GM12878 (cell line): ENCODE measurements at regions not wholly inside any gene's neighbourhood (a gene's known extent, or its start where the extent isn't known, plus 50 kb on each side); places are given as distances from the start of the nearest gene placed in this dataset.

Experiments used
- ATAC-seq: fragments of 200-7000 bp; cut with Tn5 transposase; 3 replicates; pipeline ENCODE4 v1.9.1; 2020; ENCODE audit warnings: mild to moderate bottlenecking, moderate library complexity
- BruUV-seq: library from RNA; stranded (reverse); fragments of 400-500 nt; replicated peaks from 2 replicates; lab custom pipeline; 2021; lab: Mats Ljungman, UMichigan
- CTCF ChIA-PET: fragments of 300-600 bp; sonication (Branson Sonifier 250); formaldehyde crosslinking; extraction: SDS; loops from one replicate; lab custom pipeline; 2021; ENCODE audit warnings: inconsistent platforms; lab: Yijun Ruan, JAX
- POLR2A ChIA-PET: fragments of 350-600 bp; formaldehyde crosslinking; extraction: SDS; loops from one replicate; lab custom pipeline; 2021; ENCODE audit warnings: inconsistent platforms; lab: Charles Lee
- RAD21 ChIA-PET: fragments of 300-600 bp; sonication (Branson Sonifier 250); formaldehyde crosslinking; loops from one replicate; lab custom pipeline; 2023; ENCODE audit warnings: antibody characterized with exemption; ENCODE audit not compliant: unreplicated experiment; lab: Charles Lee
- SMC1A ChIA-PET: fragments of 300-600 bp; sonication (Branson Sonifier 250); formaldehyde crosslinking; loops from one replicate; lab custom pipeline; 2023; ENCODE audit not compliant: unreplicated experiment, uncharacterized antibody; lab: Charles Lee
- DNase-seq: peaks from one replicate; pipeline ENCODE4 v3.0.0-alpha.2; 2011; ENCODE audit warnings: low read depth, low spot score
- FAIRE-seq: peaks from 3 replicates; lab custom pipeline; 2011; peaks lifted over from hg19 to GRCh38; lab: Jason Lieb, UNC
- H2AFZ ChIP-seq: 2 replicates; pipeline ENCODE4 v1.6.0; 2011; ENCODE audit warnings: low read depth, low read length, control low read depth; ENCODE audit not compliant: control insufficient read depth
- H3K27ac ChIP-seq: 2 replicates; pipeline ENCODE4 v1.5.1; 2011; ENCODE audit warnings: control low read depth; ENCODE audit not compliant: control insufficient read depth, insufficient read depth
- H3K27me3 ChIP-seq, 2 experiments: replicated peaks in 1 of 2; 2 replicates each; pipeline versions ENCODE4 v1.6.0 to v1.6.1; 2011; ENCODE audit warnings: low read length in 1 of 2; ENCODE audit not compliant: control insufficient read depth in 2 of 2, insufficient read depth in 2 of 2
- H3K36me3 ChIP-seq, 2 experiments: 2 replicates each; pipeline ENCODE4 v1.5.1; 2011; ENCODE audit warnings: low read length in 1 of 2; ENCODE audit not compliant: control insufficient read depth in 2 of 2, insufficient read depth in 2 of 2
- H3K4me1 ChIP-seq: 2 replicates; pipeline ENCODE4 v1.6.1; 2011; ENCODE audit warnings: mild to moderate bottlenecking, low read length, moderate library complexity, mixed read lengths; ENCODE audit not compliant: control insufficient read depth, insufficient read depth
- H3K4me2 ChIP-seq: 2 replicates; pipeline ENCODE4 v1.6.0; 2011; ENCODE audit warnings: control low read depth; ENCODE audit not compliant: control insufficient read depth, insufficient read depth
- H3K4me3 ChIP-seq: fragments of 200-600 bp; sonication (generic); 2 replicates; pipeline ENCODE4 v1.5.1; 2016
- H3K79me2 ChIP-seq: 2 replicates; pipeline ENCODE4 v1.6.0; 2011; ENCODE audit warnings: low read length; ENCODE audit not compliant: control insufficient read depth, insufficient read depth
- H3K9ac ChIP-seq: 2 replicates; pipeline ENCODE4 v1.8.0; 2011; ENCODE audit warnings: low read length, control low read depth, mixed read lengths; ENCODE audit not compliant: control insufficient read depth, insufficient read depth
- H3K9me3 ChIP-seq: replicated peaks from 3 replicates; pipeline ENCODE4 v1.5.1; 2011; ENCODE audit warnings: mild to moderate bottlenecking, low read length; ENCODE audit not compliant: control insufficient read depth, insufficient read depth
- H4K20me1 ChIP-seq: 2 replicates; pipeline ENCODE4 v1.6.0; 2011; ENCODE audit not compliant: control insufficient read depth, insufficient read depth
- ASH2L ChIP-seq: fragments of 300-600, 200-600 bp; sonication (generic); IDR thresholded peaks from 2 replicates; pipeline ENCODE4 v1.6.1; 2017; ENCODE audit warnings: low read depth, mild to moderate bottlenecking, borderline replicate concordance
- JUND ChIP-seq: IDR thresholded peaks from 2 replicates; pipeline ENCODE4 v1.6.1; 2012; ENCODE audit warnings: low read depth, mild to moderate bottlenecking, low read length, improper control_type of control experiment, moderate library complexity
- KDM1A ChIP-seq: fragments of 200-600 bp; sonication (generic); IDR thresholded peaks from 2 replicates; pipeline ENCODE4 v1.6.1; 2016; ENCODE audit warnings: borderline replicate concordance
- MEF2B ChIP-seq: fragments of 450-650 bp; IDR thresholded peaks from 2 replicates; pipeline ENCODE4 v1.6.1; 2018; ENCODE audit warnings: mild to moderate bottlenecking, moderate library complexity; ENCODE audit not compliant: partially characterized antibody, poor library complexity, severe bottlenecking
- PAX8 ChIP-seq: fragments of 450-650 bp; IDR thresholded peaks from 2 replicates; pipeline ENCODE4 v1.6.1; 2017; ENCODE audit warnings: mild to moderate bottlenecking, moderate library complexity
- POLR2A ChIP-seq: IDR thresholded peaks from 2 replicates; pipeline ENCODE4 v1.6.1; 2011; ENCODE audit warnings: low read depth, mild to moderate bottlenecking, low read length
- SREBF2 ChIP-seq: IDR thresholded peaks from 2 replicates; pipeline ENCODE4 v1.6.1; 2012; ENCODE audit warnings: mild to moderate bottlenecking, low read length
- STAT1 ChIP-seq: fragments of 450-650 bp; conservative IDR thresholded peaks from 2 replicates; pipeline ENCODE4 v1.6.1; 2014; ENCODE audit warnings: antibody characterized with exemption, mild to moderate bottlenecking
- WGBS: methylation state at CpG from one replicate; pipeline ENCODE4 v1.1.6; 2016; ENCODE audit warnings: low lambda C conversion rate; ENCODE audit not compliant: insufficient replicate concordance, insufficient coverage; ENCODE audit errors: missing lambda C conversion rate; 5-methylcytosine and 5-hydroxymethylcytosine counted together
- in situ Hi-C: fragments of 300-500 bp; cut with MboI; formaldehyde crosslinking; loops from 9 replicates; pipeline ENCODE4 v1.14.3; 2018; ENCODE audit warnings: mixed read lengths
- intact Hi-C: fragments of 100-400 bp; cut with micrococcal nuclease; formaldehyde crosslinking; loops from one replicate; pipeline ENCODE4 v1.14.2; 2022; ENCODE audit not compliant: unreplicated experiment
- TF ChIP-seq, protein P1 (sequence below): IDR thresholded peaks from 2 replicates; pipeline ENCODE4 v1.6.1; 2012; ENCODE audit warnings: low read depth, low read length, improper control_type of control experiment
- TF ChIP-seq, protein P2 (sequence below): fragments of 150-350 bp; IDR thresholded peaks from 2 replicates; pipeline ENCODE4 v1.6.1; 2016; ENCODE audit warnings: low read depth, low read length

DNA sequence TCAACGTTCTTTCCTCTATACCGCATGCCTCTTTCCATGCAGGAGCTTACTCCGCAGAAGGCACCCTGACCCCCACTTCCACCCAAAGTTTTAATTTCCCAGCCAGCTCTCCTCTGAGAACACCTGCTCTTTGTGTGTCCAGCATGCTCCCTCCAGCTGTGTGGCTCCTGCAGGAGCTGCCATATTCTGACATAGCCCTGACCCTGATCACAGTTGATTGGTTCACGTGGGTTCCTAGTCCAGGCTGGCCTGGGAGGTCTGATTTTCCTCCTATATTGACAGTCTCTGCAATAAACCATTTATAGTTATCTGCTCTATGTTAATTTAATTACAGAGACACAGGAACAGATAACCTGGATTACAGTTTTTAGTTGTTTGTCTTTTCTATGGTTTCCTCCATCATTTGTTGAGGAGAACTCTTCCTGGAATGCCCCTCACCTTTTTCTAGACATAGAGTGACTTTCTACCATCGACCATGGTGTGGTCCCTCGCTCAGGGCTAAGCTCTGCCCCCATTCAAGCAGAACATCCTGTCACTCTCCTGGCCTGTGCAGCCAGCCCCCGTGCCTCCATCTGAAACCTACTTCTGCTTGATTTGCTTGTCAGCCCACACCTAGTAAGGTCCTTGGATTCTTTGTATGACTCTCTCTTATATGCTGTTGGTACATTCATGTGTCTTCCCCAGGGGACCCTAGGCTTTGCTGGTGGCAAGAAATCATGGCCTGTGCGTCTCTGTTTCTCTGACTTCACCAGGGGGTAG lies 231.5 kb downstream of the LPIN1 start:
- peaks cover 4% of the 10 kb centered on the region for H3K79me2 ChIP-seq
- ChIA-PET CTCF (interaction anchor here (1.1 to 1.7 kb wide), 6 partner anchors 9 to 149 kb away, joined by 3 to 5 read pairs (median 4); no protein-coding TSS in a partner anchor), SMC1A (interaction anchor here (0.7 to 2.1 kb wide), 5 partner anchors 8 to 111 kb away, joined by 3 to 11 read pairs (median 7); no protein-coding TSS in a partner anchor), POLR2A (interaction anchor here (1.2 kb wide), 1 partner anchor 8 kb away, joined by 4 read pairs; no protein-coding TSS in a partner anchor), RAD21 (interaction anchor here (1.0 kb wide), 1 partner anchor 21 kb away, joined by 4 read pairs; no protein-coding TSS in a partner anchor)
- no peak overlapping the region for H3K9ac ChIP-seq
- no peak overlapping the region for H3K4me3 ChIP-seq
- H3K36me3 ChIP-seq, result peaks cover 0 to 11% of the 10 kb centered on the region in 2 experiments; a peak in 2 of 4 replicates
- no peak for DNase-seq
- TF ChIP-seq, protein P1, sequence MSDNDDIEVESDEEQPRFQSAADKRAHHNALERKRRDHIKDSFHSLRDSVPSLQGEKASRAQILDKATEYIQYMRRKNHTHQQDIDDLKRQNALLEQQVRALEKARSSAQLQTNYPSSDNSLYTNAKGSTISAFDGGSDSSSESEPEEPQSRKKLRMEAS, result no peak
- TF ChIP-seq KDM1A, result no peak
- no peak for TF ChIP-seq POLR2A
- no peak for TF ChIP-seq PAX8
- no peak for TF ChIP-seq STAT1
- TF ChIP-seq ASH2L, result no peak
- H4K20me1 ChIP-seq, result no peaks in the 10 kb centered on the region
- no peak overlapping the region for H3K27ac ChIP-seq
- peak; percentile 80 for ATAC-seq
- H3K9me3 ChIP-seq, result peaks cover 24% of the 10 kb centered on the region
- in situ Hi-C loops, result no loop called here
- WGBS, result 51% methylated on average over 8 of the region's 8 CpGs
- intact Hi-C loops, result no loop called here
- BruUV-seq, result no TSS peak
- no peak overlapping the region; the same call in 1 of the 2 replicates for H2AFZ ChIP-seq
- H3K27me3 ChIP-seq, result no peaks in the 10 kb centered on the region
- no peak overlapping the region for H3K4me2 ChIP-seq
- FAIRE-seq, result no peak
- H3K4me1 ChIP-seq, result peaks cover 7% of the 10 kb centered on the region; the same call in 1 of the 2 replicates

DNA sequence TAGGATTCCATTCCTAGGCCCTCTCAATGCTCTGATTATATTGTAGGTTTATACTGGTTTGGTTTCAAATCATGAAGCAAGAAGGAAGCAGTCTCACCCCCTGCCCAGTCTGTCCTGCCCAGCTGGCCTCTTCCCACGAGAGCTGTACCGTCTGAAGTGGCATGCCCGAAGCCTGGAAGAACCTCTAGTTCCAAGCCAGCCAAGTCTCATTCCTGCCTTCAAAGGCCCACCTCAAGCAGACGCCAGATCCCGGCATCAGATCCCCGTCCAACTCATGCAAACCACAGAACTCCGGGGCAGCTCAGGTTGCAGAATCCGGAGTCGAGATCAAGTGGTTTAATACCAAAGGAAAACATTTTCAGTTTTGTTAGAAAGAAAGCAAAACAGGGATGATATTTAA lies 234.4 kb downstream of the LPIN1 start:
- Histone ChIP-seq H3K4me3 (no peak overlapping the region), H3K4me2 (no peak overlapping the region), H3K79me2 (no peaks in the 10 kb centered on the region; the same call in none of the 2 replicates), H3K27me3 (no peaks in the 10 kb centered on the region), H3K9ac (no peak overlapping the region), H3K9me3 (peaks cover 4% of the 10 kb centered on the region; the same call in 2 of the 3 replicates), H3K36me3 (peaks cover 0 to 13% of the 10 kb centered on the region in 2 experiments; a peak in 2 of 4 replicates), H3K4me1 (peaks cover 7% of the 10 kb centered on the region; the same call in 1 of the 2 replicates), H3K27ac (no peak overlapping the region), H2AFZ (no peak overlapping the region), H4K20me1 (no peaks in the 10 kb centered on the region)
- no peak for FAIRE-seq
- ChIA-PET RAD21 (no interaction called here), POLR2A (no interaction called here), SMC1A (no interaction called here), CTCF (interaction anchor here (0.9 kb wide), 1 partner anchor 10 kb away, joined by 3 read pairs; no protein-coding TSS in a partner anchor)
- in situ Hi-C loops, result no loop called here
- TF ChIP-seq KDM1A (no peak), SREBF2 (no peak), JUND (no peak), MEF2B (no peak)
- TF ChIP-seq, protein P2, sequence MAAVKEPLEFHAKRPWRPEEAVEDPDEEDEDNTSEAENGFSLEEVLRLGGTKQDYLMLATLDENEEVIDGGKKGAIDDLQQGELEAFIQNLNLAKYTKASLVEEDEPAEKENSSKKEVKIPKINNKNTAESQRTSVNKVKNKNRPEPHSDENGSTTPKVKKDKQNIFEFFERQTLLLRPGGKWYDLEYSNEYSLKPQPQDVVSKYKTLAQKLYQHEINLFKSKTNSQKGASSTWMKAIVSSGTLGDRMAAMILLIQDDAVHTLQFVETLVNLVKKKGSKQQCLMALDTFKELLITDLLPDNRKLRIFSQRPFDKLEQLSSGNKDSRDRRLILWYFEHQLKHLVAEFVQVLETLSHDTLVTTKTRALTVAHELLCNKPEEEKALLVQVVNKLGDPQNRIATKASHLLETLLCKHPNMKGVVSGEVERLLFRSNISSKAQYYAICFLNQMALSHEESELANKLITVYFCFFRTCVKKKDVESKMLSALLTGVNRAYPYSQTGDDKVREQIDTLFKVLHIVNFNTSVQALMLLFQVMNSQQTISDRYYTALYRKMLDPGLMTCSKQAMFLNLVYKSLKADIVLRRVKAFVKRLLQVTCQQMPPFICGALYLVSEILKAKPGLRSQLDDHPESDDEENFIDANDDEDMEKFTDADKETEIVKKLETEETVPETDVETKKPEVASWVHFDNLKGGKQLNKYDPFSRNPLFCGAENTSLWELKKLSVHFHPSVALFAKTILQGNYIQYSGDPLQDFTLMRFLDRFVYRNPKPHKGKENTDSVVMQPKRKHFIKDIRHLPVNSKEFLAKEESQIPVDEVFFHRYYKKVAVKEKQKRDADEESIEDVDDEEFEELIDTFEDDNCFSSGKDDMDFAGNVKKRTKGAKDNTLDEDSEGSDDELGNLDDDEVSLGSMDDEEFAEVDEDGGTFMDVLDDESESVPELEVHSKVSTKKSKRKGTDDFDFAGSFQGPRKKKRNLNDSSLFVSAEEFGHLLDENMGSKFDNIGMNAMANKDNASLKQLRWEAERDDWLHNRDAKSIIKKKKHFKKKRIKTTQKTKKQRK, result no peak
- no peak for DNase-seq
- BruUV-seq, result no TSS peak
- 98% methylated on average over 9 of the region's 9 CpGs for WGBS
- intact Hi-C loops, result no loop called here
- ATAC-seq, result no peak
